IPS-18a (cell line): ENCODE measurements at regions not wholly inside any gene's neighbourhood (a gene's known extent, or its start where the extent isn't known, plus 50 kb on each side); places are given as distances from the start of the nearest gene placed in this dataset.

Experiments
- H3K27ac ChIP-seq: one replicate; pipeline ENCODE4 v1.5.1; 2013; ENCODE audit warnings: low read length
- H3K27me3 ChIP-seq: one replicate; pipeline ENCODE4 v1.6.1; 2013; ENCODE audit warnings: mild to moderate bottlenecking, low read length; ENCODE audit not compliant: control insufficient read depth, insufficient read depth
- H3K36me3 ChIP-seq: one replicate; pipeline ENCODE4 v1.6.1; 2013; ENCODE audit warnings: low read depth, low read length; ENCODE audit not compliant: control insufficient read depth
- H3K4me1 ChIP-seq: one replicate; pipeline ENCODE4 v1.6.1; 2013; ENCODE audit warnings: low read depth, low read length; ENCODE audit not compliant: control insufficient read depth
- H3K4me3 ChIP-seq: one replicate; pipeline ENCODE4 v1.5.1; 2013; ENCODE audit warnings: low read length
- H3K9ac ChIP-seq: one replicate; pipeline ENCODE4 v1.6.1; 2013; ENCODE audit warnings: mild to moderate bottlenecking, low read length, moderate library complexity
- H3K9me3 ChIP-seq: one replicate; pipeline ENCODE4 v1.6.1; 2013; ENCODE audit warnings: low read depth, low read length; ENCODE audit not compliant: control insufficient read depth

- Histone ChIP-seq H3K27me3 (no peaks in the 10 kb centered on the region), H3K4me3 (no peak overlapping the region), H3K36me3 (no peaks in the 10 kb centered on the region), H3K9ac (no peak overlapping the region), H3K27ac (no peak overlapping the region), H3K9me3 (no peaks in the 10 kb centered on the region), H3K4me1 (peaks cover 7% of the 10 kb centered on the region)
Measured at GRCh38 chr6:113649880-113650609, 207.1 kb upstream of the MARCKS start.

DNA sequence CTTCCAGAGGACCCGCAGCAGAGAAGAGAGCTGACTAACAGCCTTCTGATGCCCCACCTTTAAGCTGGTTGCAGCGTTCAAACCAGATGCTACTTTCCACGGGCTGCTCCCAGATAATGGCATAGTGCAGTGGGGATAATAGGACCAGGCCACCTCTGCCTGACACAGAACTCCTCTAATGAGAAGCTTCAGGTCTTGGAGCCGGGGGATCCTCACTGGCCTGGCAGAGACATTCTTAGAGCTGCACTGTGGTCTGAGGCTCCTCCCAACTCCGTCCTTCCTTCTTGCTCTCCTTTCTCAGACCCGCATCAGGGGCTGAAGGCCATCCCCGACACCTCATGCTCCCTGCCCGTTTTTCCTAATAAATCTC, 206.6 kb upstream of the MARCKS start:
- Histone ChIP-seq H3K4me1 (peaks cover 7% of the 10 kb centered on the region), H3K27ac (no peak overlapping the region), H3K36me3 (no peaks in the 10 kb centered on the region), H3K9me3 (no peaks in the 10 kb centered on the region), H3K4me3 (no peak overlapping the region), H3K9ac (no peak overlapping the region), H3K27me3 (no peaks in the 10 kb centered on the region)

- H3K27me3 ChIP-seq: no peaks in the 10 kb centered on the region
Measured at GRCh38 chr6:113651120-113651519, 206.0 kb upstream of the MARCKS start.

DNA sequence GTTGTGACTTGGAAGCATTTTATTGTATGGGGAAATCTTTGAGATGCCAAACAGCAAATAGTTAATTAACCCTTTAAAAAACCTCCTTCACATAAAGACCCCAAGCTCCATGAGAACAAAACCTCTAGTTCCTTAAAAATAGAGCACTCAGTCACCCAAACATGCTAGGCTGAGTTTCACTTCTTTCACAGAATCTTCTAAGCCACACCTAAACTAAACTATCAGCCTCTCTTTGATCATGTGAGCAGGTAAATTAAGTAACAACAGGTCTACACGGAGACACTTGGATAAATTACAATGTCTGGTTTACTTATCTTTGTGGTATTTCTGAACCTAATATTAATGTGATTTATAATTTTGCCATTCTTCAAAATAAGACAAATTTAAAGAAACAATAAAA, 205.2 kb upstream of the MARCKS start:
- no peaks in the 10 kb centered on the region for H3K36me3 ChIP-seq
- no peak overlapping the region for H3K9ac ChIP-seq
- H3K9me3 ChIP-seq: no peaks in the 10 kb centered on the region
- H3K4me1 ChIP-seq: peaks cover 7% of the 10 kb centered on the region
- H3K4me3 ChIP-seq: no peak overlapping the region
- H3K27ac ChIP-seq: no peak overlapping the region
- no peaks in the 10 kb centered on the region for H3K27me3 ChIP-seq

More at GRCh38 chr6:113651120-113651519, 206.0 kb upstream of the MARCKS start:
- H3K4me3 ChIP-seq: no peak overlapping the region
- H3K36me3 ChIP-seq: no peaks in the 10 kb centered on the region
- no peaks in the 10 kb centered on the region for H3K9me3 ChIP-seq
- H3K9ac ChIP-seq: no peak overlapping the region
- H3K4me1 ChIP-seq: peaks cover 7% of the 10 kb centered on the region
- H3K27ac ChIP-seq: no peak overlapping the region

DNA sequence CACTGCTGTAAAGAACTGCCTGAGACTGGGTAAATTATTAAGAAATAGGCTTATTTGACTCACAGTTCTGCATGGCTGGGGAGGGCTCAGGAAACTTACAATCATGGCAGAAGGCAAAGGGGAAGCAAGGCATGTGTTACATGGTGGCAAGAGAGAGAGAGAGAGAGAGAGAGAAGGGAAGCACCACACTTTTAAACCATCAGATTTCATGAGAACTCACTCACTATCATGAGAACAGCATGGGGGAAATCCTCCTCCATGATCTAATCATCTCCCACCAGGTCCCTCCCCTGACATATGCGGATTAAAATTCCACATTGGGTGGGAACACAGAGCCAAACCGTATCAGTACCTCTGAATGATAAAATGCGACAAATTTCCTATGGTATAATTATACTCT, 203.9 kb upstream of the MARCKS start:
- Histone ChIP-seq H3K27me3 (no peaks in the 10 kb centered on the region), H3K27ac (no peak overlapping the region), H3K36me3 (no peaks in the 10 kb centered on the region), H3K4me3 (no peak overlapping the region), H3K9ac (no peak overlapping the region), H3K4me1 (peaks cover 7% of the 10 kb centered on the region), H3K9me3 (no peaks in the 10 kb centered on the region)

GRCh38 chr6:113654396-113654795, 202.7 kb upstream of the MARCKS start:
- H3K27me3 ChIP-seq: no peaks in the 10 kb centered on the region
- no peaks in the 10 kb centered on the region for H3K9me3 ChIP-seq
- H3K4me1 ChIP-seq: peaks cover 5% of the 10 kb centered on the region
- no peak overlapping the region for H3K27ac ChIP-seq
- no peak overlapping the region for H3K4me3 ChIP-seq
- no peaks in the 10 kb centered on the region for H3K36me3 ChIP-seq
- no peak overlapping the region for H3K9ac ChIP-seq

GRCh38 chr6:113655761-113656160, 201.4 kb upstream of the MARCKS start:
- Histone ChIP-seq H3K27me3 (no peaks in the 10 kb centered on the region), H3K9ac (no peak overlapping the region), H3K4me1 (no peaks in the 10 kb centered on the region), H3K36me3 (no peaks in the 10 kb centered on the region), H3K4me3 (no peak overlapping the region), H3K9me3 (no peaks in the 10 kb centered on the region), H3K27ac (no peak overlapping the region)

- Histone ChIP-seq H3K4me3 (no peak overlapping the region), H3K27ac (no peak overlapping the region), H3K4me1 (no peaks in the 10 kb centered on the region), H3K9me3 (no peaks in the 10 kb centered on the region), H3K27me3 (no peaks in the 10 kb centered on the region), H3K9ac (no peak overlapping the region), H3K36me3 (no peaks in the 10 kb centered on the region)
Measured at GRCh38 chr6:113659762-113660404, 197.3 kb upstream of the MARCKS start.

- Histone ChIP-seq H3K36me3 (no peaks in the 10 kb centered on the region), H3K4me1 (no peaks in the 10 kb centered on the region), H3K9me3 (no peaks in the 10 kb centered on the region), H3K4me3 (no peak overlapping the region), H3K9ac (no peak overlapping the region), H3K27ac (no peak overlapping the region), H3K27me3 (no peaks in the 10 kb centered on the region)
Measured at GRCh38 chr6:113660819-113661218, 196.3 kb upstream of the MARCKS start.

- Histone ChIP-seq H3K9me3 (no peaks in the 10 kb centered on the region), H3K27me3 (no peaks in the 10 kb centered on the region), H3K27ac (no peak overlapping the region), H3K36me3 (no peaks in the 10 kb centered on the region), H3K9ac (no peak overlapping the region), H3K4me1 (no peaks in the 10 kb centered on the region), H3K4me3 (no peak overlapping the region)
Measured at GRCh38 chr6:113662093-113662665, 195.0 kb upstream of the MARCKS start.

DNA sequence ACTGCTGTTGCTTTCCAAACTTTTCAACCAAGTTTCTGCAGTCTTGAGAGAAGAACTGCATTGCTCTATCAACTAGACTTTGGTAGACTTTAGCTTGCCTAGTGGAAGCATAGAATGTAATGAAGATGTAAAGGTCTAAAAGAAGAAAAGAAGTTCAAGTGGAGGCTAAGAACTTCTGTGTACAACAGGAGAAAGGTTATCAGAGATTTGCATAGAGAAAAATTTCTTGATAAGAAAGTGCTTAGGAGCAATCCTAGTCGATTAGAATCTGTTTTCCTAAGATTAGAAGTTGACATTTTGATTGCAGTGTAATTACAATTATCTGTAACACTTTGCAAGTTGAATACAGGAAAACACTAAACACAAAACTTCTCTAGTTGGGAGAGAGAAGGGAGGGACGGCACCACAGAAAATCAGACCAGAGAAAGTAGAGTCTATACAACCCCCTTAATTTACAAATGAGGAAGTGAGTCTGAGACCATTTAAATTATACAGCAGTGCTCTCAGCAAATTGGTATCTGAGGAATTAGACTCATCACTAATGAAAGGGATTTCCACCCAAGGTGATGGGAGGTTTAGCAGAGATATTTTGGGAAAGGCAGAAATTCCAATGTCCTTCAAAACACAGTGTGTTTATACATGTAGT, 194.3 kb upstream of the MARCKS start:
- Histone ChIP-seq H3K27me3 (no peaks in the 10 kb centered on the region), H3K9ac (no peak overlapping the region), H3K27ac (no peak overlapping the region), H3K9me3 (no peaks in the 10 kb centered on the region), H3K36me3 (no peaks in the 10 kb centered on the region), H3K4me3 (no peak overlapping the region), H3K4me1 (no peaks in the 10 kb centered on the region)
